ENCODE measurements at regions not wholly inside any gene's neighbourhood (a gene's known extent, or its start where the extent isn't known, plus 50 kb on each side); places are given as distances from the start of the nearest gene placed in this dataset.

GRCh38 chr6:74311431-74311830 is 615.4 kb downstream of the CD109 start:
- TF ChIP-seq CTCF (IDR thresholded peaks at IDR 0.05) (no peak), POLR2AphosphoS5 (IDR thresholded peaks at IDR 0.05; ENCODE audit: insufficient read depth in 1 of 2, low read depth in 1 of 2) (no peak), POLR2A (IDR thresholded peaks at IDR 0.05) (no peak)

All from vagina (tissue), 2 donors.